Loucy (cell line): ENCODE measurements at regions not wholly inside any gene's neighbourhood (a gene's known extent, or its start where the extent isn't known, plus 50 kb on each side); places are given as distances from the start of the nearest gene placed in this dataset.

Experiments
- H2AFZ ChIP-seq: fragments of 200-600 bp; sonication (generic); 2 replicates; pipeline ENCODE4 v1.6.0; 2016; ENCODE audit warnings: antibody characterized with exemption, mild to moderate bottlenecking, low read length, moderate library complexity
- H3F3A ChIP-seq: fragments of 200-600 bp; 2 replicates; pipeline ENCODE4 v1.6.0; 2016; ENCODE audit warnings: antibody characterized with exemption, low read depth, mild to moderate bottlenecking
- H3K27me3 ChIP-seq: fragments of 200-600 bp; sonication (generic); 2 replicates; pipeline ENCODE4 v1.6.1; 2014; ENCODE audit warnings: low read length, mild to moderate bottlenecking; ENCODE audit not compliant: insufficient read depth, poor library complexity, severe bottlenecking
- H3K36me3 ChIP-seq: fragments of 200-600 bp; sonication (generic); 2 replicates; pipeline ENCODE4 v1.6.1; 2016; ENCODE audit warnings: low read length; ENCODE audit not compliant: insufficient read depth
- H3K4me1 ChIP-seq: fragments of 200-600 bp; sonication (generic); 2 replicates; pipeline ENCODE4 v1.5.1; 2014; ENCODE audit warnings: low read length, mild to moderate bottlenecking; ENCODE audit not compliant: insufficient read depth, poor library complexity, severe bottlenecking
- H3K4me2 ChIP-seq: fragments of 200-600 bp; sonication (generic); 2 replicates; pipeline ENCODE4 v1.6.0; 2014; ENCODE audit warnings: antibody characterized with exemption, low read length, low read depth, mild to moderate bottlenecking; ENCODE audit not compliant: poor library complexity, severe bottlenecking
- H3K4me3 ChIP-seq: fragments of 200-600 bp; sonication (generic); 2 replicates; pipeline ENCODE4 v1.5.1; 2014; ENCODE audit warnings: low read length, mild to moderate bottlenecking, mixed read lengths; ENCODE audit not compliant: poor library complexity, severe bottlenecking
- H3K79me2 ChIP-seq: fragments of 200-600 bp; sonication (generic); 2 replicates; pipeline ENCODE4 v1.6.1; 2014; ENCODE audit warnings: low read length; ENCODE audit not compliant: insufficient read depth
- H3K9ac ChIP-seq: fragments of 200-600 bp; sonication (generic); 2 replicates; pipeline ENCODE4 v1.6.0; 2014; ENCODE audit warnings: mild to moderate bottlenecking, low read depth, low read length, moderate library complexity; ENCODE audit not compliant: poor library complexity, severe bottlenecking
- H3K9me2 ChIP-seq: fragments of 200-600 bp; sonication (generic); replicated peaks from 2 replicates; pipeline ENCODE4 v1.6.1; 2016; ENCODE audit warnings: low read depth, low read length, mixed read lengths
- H3K9me3 ChIP-seq: fragments of 200-600 bp; sonication (generic); 2 replicates; pipeline ENCODE4 v1.6.1; 2014; ENCODE audit warnings: mild to moderate bottlenecking, antibody characterized with exemption, low read length, low read depth; ENCODE audit not compliant: insufficient read depth
- H4K20me1 ChIP-seq: fragments of 200-600 bp; sonication (generic); 2 replicates; pipeline ENCODE4 v1.6.0; 2014; ENCODE audit warnings: antibody characterized with exemption, low read length, mild to moderate bottlenecking; ENCODE audit not compliant: insufficient read depth, poor library complexity, severe bottlenecking
- CTCF ChIP-seq: fragments of 200-600 bp; sonication (generic); conservative IDR thresholded peaks from 2 replicates; pipeline ENCODE4 v1.5.1; 2014; ENCODE audit warnings: mild to moderate bottlenecking, antibody characterized with exemption, low read length
- EZH2phosphoT487 ChIP-seq: fragments of 200-600 bp; IDR thresholded peaks from 2 replicates; pipeline ENCODE4 v1.6.1; 2018; ENCODE audit warnings: antibody characterized with exemption, mild to moderate bottlenecking, moderate library complexity, borderline replicate concordance

- Histone ChIP-seq H3K4me2 (no peak overlapping the region), H3F3A (no peaks in the 10 kb centered on the region), H3K9me3 (peaks cover 6% of the 10 kb centered on the region; the same call in 1 of the 2 replicates), H2AFZ (no peak overlapping the region), H3K4me1 (no peaks in the 10 kb centered on the region), H3K9me2 (no peaks in the 10 kb centered on the region), H3K4me3 (no peak overlapping the region), H3K79me2 (no peaks in the 10 kb centered on the region), H4K20me1 (no peaks in the 10 kb centered on the region), H3K36me3 (no peaks in the 10 kb centered on the region), H3K9ac (no peak overlapping the region), H3K27me3 (no peaks in the 10 kb centered on the region)
- no peak for TF ChIP-seq CTCF
Measured at GRCh38 chr11:103650330-103650729, 386.1 kb upstream of the DDI1 start.

- no peak for TF ChIP-seq EZH2phosphoT487
- no peak for TF ChIP-seq CTCF
- Histone ChIP-seq H3K4me2 (no peak overlapping the region), H3K9me3 (peaks cover 6% of the 10 kb centered on the region; the same call in 1 of the 2 replicates), H3K4me1 (no peaks in the 10 kb centered on the region), H3K4me3 (no peak overlapping the region), H3K27me3 (no peaks in the 10 kb centered on the region), H3F3A (no peaks in the 10 kb centered on the region), H3K9ac (no peak overlapping the region), H3K9me2 (no peaks in the 10 kb centered on the region), H3K79me2 (no peaks in the 10 kb centered on the region), H2AFZ (no peak overlapping the region), H3K36me3 (no peaks in the 10 kb centered on the region), H4K20me1 (no peaks in the 10 kb centered on the region)
Measured at GRCh38 chr11:103651341-103651998, 385.0 kb upstream of the DDI1 start.

GRCh38 chr11:103652013-103652412 lies 384.4 kb upstream of the DDI1 start:
- Histone ChIP-seq H3K36me3 (no peaks in the 10 kb centered on the region), H3F3A (no peaks in the 10 kb centered on the region), H3K4me3 (no peak overlapping the region), H3K27me3 (no peaks in the 10 kb centered on the region), H4K20me1 (no peaks in the 10 kb centered on the region), H3K79me2 (no peaks in the 10 kb centered on the region), H3K9me3 (peaks cover 6% of the 10 kb centered on the region; the same call in 1 of the 2 replicates), H3K4me1 (no peaks in the 10 kb centered on the region), H3K9ac (no peak overlapping the region), H3K4me2 (no peak overlapping the region), H2AFZ (no peak overlapping the region), H3K9me2 (no peaks in the 10 kb centered on the region)
- no peak for TF ChIP-seq CTCF
